Neural progenitor cell (in vitro differentiated cells): ENCODE measurements at regions not wholly inside any gene's neighbourhood (a gene's known extent, or its start where the extent isn't known, plus 50 kb on each side); places are given as distances from the start of the nearest gene placed in this dataset.

ENCODE experiments used
- DNase-seq: peaks from one replicate; pipeline ENCODE4 v3.0.0-alpha.2; 2016; ENCODE audit warnings: low spot score
- H2AFZ ChIP-seq: fragments of 200-600 bp; sonication (generic); replicated peaks from 2 replicates; pipeline ENCODE4 v1.6.1; 2016; ENCODE audit warnings: antibody characterized with exemption
- H3F3A ChIP-seq: fragments of 200-600 bp; sonication (generic); 2 replicates; pipeline ENCODE4 v1.6.1; 2016; ENCODE audit warnings: antibody characterized with exemption, low read depth
- H3K27ac ChIP-seq: fragments of 200-600 bp; sonication (generic); 2 replicates; pipeline ENCODE4 v1.5.1; 2016; ENCODE audit warnings: mild to moderate bottlenecking
- H3K27me3 ChIP-seq: fragments of 200-600 bp; sonication (generic); 2 replicates; pipeline ENCODE4 v1.6.1; 2016; ENCODE audit warnings: mild to moderate bottlenecking, moderate library complexity
- H3K36me3 ChIP-seq: fragments of 200-600 bp; sonication (generic); 2 replicates; pipeline ENCODE4 v1.5.1; 2016
- H3K4me1 ChIP-seq: fragments of 200-600 bp; sonication (generic); 2 replicates; pipeline ENCODE4 v1.6.1; 2016; ENCODE audit warnings: mixed run types
- H3K4me2 ChIP-seq: fragments of 200-600 bp; sonication (generic); 2 replicates; pipeline ENCODE4 v1.6.1; 2016
- H3K4me3 ChIP-seq: fragments of 200-600 bp; sonication (generic); 2 replicates; pipeline ENCODE4 v1.5.1; 2016
- H3K79me2 ChIP-seq: fragments of 200-600 bp; sonication (generic); 2 replicates; pipeline ENCODE4 v1.6.1; 2016; ENCODE audit warnings: low read depth
- H3K9ac ChIP-seq: fragments of 200-600 bp; sonication (generic); 2 replicates; pipeline ENCODE4 v1.6.1; 2016
- H3K9me3 ChIP-seq: fragments of 200-600 bp; sonication (generic); 2 replicates; pipeline ENCODE4 v1.5.1; 2016; ENCODE audit warnings: low read depth
- H4K20me1 ChIP-seq: fragments of 200-600 bp; sonication (generic); 2 replicates; pipeline ENCODE4 v1.6.1; 2016; ENCODE audit warnings: low read depth
- H3K27ac Mint-ChIP-seq: 3 replicates; pipeline ENCODE4 v1.8.0; 2021; ENCODE audit warnings: mixed read lengths
- H3K27me3 Mint-ChIP-seq: 2 replicates; pipeline ENCODE4 v1.8.0; 2022; ENCODE audit warnings: low read depth, mild to moderate bottlenecking, inconsistent platforms, moderate library complexity, mixed read lengths; ENCODE audit not compliant: insufficient read depth
- H3K36me3 Mint-ChIP-seq: 3 replicates; pipeline ENCODE4 v1.8.0; 2021; ENCODE audit warnings: mixed read lengths
- H3K4me1 Mint-ChIP-seq: 3 replicates; pipeline ENCODE4 v1.8.0; 2021; ENCODE audit warnings: mixed read lengths
- H3K4me3 Mint-ChIP-seq: 3 replicates; pipeline ENCODE4 v1.8.0; 2021; ENCODE audit warnings: mild to moderate bottlenecking, moderate library complexity, mixed read lengths
- H3K9me3 Mint-ChIP-seq: 3 replicates; pipeline ENCODE4 v1.8.0; 2020; ENCODE audit warnings: mixed read lengths
- EZH2 ChIP-seq: fragments of 200-600 bp; sonication (generic); IDR thresholded peaks from 2 replicates; pipeline ENCODE4 v1.6.1; 2017; ENCODE audit warnings: antibody characterized with exemption, mild to moderate bottlenecking, moderate library complexity
- EZH2phosphoT487 ChIP-seq: fragments of 200-600 bp; sonication (generic); IDR thresholded peaks from 2 replicates; pipeline ENCODE4 v1.6.1; 2017; ENCODE audit warnings: antibody characterized with exemption
- TF ChIP-seq, protein P1 (sequence below): fragments of 200-600 bp; sonication (generic); IDR thresholded peaks from 2 replicates; pipeline ENCODE4 v1.5.1; 2017; ENCODE audit warnings: antibody characterized with exemption, mild to moderate bottlenecking

- Histone ChIP-seq H3F3A (no peaks in the 10 kb centered on the region), H3K4me3 (no peak overlapping the region), H3K79me2 (no peaks in the 10 kb centered on the region), H3K9me3 (no peaks in the 10 kb centered on the region), H3K36me3 (no peaks in the 10 kb centered on the region), H2AFZ (no peak overlapping the region), H4K20me1 (no peaks in the 10 kb centered on the region), H3K27me3 (no peaks in the 10 kb centered on the region), H3K9ac (no peak overlapping the region), H3K4me2 (no peak overlapping the region), H3K27ac (no peak overlapping the region), H3K4me1 (peaks cover 11% of the 10 kb centered on the region)
- Mint-ChIP-seq H3K27me3 (peaks cover 4% of the 10 kb centered on the region), H3K4me3 (no peak overlapping the region), H3K4me1 (no peaks in the 10 kb centered on the region), H3K9me3 (no peaks in the 10 kb centered on the region), H3K27ac (no peak overlapping the region), H3K36me3 (no peaks in the 10 kb centered on the region)
- DNase-seq: no peak
- TF ChIP-seq, protein P1, sequence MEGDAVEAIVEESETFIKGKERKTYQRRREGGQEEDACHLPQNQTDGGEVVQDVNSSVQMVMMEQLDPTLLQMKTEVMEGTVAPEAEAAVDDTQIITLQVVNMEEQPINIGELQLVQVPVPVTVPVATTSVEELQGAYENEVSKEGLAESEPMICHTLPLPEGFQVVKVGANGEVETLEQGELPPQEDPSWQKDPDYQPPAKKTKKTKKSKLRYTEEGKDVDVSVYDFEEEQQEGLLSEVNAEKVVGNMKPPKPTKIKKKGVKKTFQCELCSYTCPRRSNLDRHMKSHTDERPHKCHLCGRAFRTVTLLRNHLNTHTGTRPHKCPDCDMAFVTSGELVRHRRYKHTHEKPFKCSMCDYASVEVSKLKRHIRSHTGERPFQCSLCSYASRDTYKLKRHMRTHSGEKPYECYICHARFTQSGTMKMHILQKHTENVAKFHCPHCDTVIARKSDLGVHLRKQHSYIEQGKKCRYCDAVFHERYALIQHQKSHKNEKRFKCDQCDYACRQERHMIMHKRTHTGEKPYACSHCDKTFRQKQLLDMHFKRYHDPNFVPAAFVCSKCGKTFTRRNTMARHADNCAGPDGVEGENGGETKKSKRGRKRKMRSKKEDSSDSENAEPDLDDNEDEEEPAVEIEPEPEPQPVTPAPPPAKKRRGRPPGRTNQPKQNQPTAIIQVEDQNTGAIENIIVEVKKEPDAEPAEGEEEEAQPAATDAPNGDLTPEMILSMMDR: no peak
- TF ChIP-seq EZH2 (no peak), EZH2phosphoT487 (no peak)
Measured at GRCh38 chr11:112658431-112658878, 302.8 kb upstream of the NCAM1 start.

- Histone ChIP-seq H3K36me3 (no peaks in the 10 kb centered on the region), H3K4me2 (peak overlapping the region; percentile 36), H3K79me2 (no peaks in the 10 kb centered on the region), H4K20me1 (no peaks in the 10 kb centered on the region), H3K27ac (no peak overlapping the region), H2AFZ (no peak overlapping the region), H3K4me1 (peaks cover 11% of the 10 kb centered on the region), H3F3A (no peaks in the 10 kb centered on the region), H3K9ac (no peak overlapping the region), H3K9me3 (no peaks in the 10 kb centered on the region), H3K27me3 (no peaks in the 10 kb centered on the region), H3K4me3 (no peak overlapping the region)
- no peaks in the 10 kb centered on the region for H3K9me3 Mint-ChIP-seq
- H3K4me3 Mint-ChIP-seq: no peak overlapping the region
- no peak for DNase-seq
- H3K4me1 Mint-ChIP-seq: no peaks in the 10 kb centered on the region
- H3K27me3 Mint-ChIP-seq: peaks cover 4% of the 10 kb centered on the region
- no peaks in the 10 kb centered on the region for H3K36me3 Mint-ChIP-seq
- TF ChIP-seq EZH2 (no peak), EZH2phosphoT487 (no peak)
- TF ChIP-seq, protein P1: no peak
- H3K27ac Mint-ChIP-seq: no peak overlapping the region
Measured at GRCh38 chr11:112661146-112661545, 300.1 kb upstream of the NCAM1 start.

GRCh38 chr11:112661571-112661970 is 299.6 kb upstream of the NCAM1 start:
- no peak overlapping the region for H3K27ac ChIP-seq
- H3K4me3 ChIP-seq: no peak overlapping the region
- no peaks in the 10 kb centered on the region for H3K9me3 ChIP-seq
- H2AFZ ChIP-seq: no peak overlapping the region
- H4K20me1 ChIP-seq: no peaks in the 10 kb centered on the region
- peak; percentile 32 for DNase-seq
- H3F3A ChIP-seq: no peaks in the 10 kb centered on the region
- no peak overlapping the region for H3K9ac ChIP-seq
- H3K4me1 ChIP-seq: peaks cover 11% of the 10 kb centered on the region
- H3K27me3 ChIP-seq: no peaks in the 10 kb centered on the region
- no peaks in the 10 kb centered on the region for H3K79me2 ChIP-seq
- Mint-ChIP-seq H3K27ac (no peak overlapping the region), H3K4me3 (no peak overlapping the region), H3K9me3 (no peaks in the 10 kb centered on the region), H3K27me3 (no peaks in the 10 kb centered on the region), H3K4me1 (no peaks in the 10 kb centered on the region), H3K36me3 (no peaks in the 10 kb centered on the region)
- H3K4me2 ChIP-seq: peak overlapping the region; percentile 36
- H3K36me3 ChIP-seq: no peaks in the 10 kb centered on the region
- TF ChIP-seq, protein P1: no peak
- no peak for TF ChIP-seq EZH2
- TF ChIP-seq EZH2phosphoT487: no peak
